ENCODE measurements at regions not wholly inside any gene's neighbourhood (a gene's known extent, or its start where the extent isn't known, plus 50 kb on each side); places are given as distances from the start of the nearest gene placed in this dataset.

DNA sequence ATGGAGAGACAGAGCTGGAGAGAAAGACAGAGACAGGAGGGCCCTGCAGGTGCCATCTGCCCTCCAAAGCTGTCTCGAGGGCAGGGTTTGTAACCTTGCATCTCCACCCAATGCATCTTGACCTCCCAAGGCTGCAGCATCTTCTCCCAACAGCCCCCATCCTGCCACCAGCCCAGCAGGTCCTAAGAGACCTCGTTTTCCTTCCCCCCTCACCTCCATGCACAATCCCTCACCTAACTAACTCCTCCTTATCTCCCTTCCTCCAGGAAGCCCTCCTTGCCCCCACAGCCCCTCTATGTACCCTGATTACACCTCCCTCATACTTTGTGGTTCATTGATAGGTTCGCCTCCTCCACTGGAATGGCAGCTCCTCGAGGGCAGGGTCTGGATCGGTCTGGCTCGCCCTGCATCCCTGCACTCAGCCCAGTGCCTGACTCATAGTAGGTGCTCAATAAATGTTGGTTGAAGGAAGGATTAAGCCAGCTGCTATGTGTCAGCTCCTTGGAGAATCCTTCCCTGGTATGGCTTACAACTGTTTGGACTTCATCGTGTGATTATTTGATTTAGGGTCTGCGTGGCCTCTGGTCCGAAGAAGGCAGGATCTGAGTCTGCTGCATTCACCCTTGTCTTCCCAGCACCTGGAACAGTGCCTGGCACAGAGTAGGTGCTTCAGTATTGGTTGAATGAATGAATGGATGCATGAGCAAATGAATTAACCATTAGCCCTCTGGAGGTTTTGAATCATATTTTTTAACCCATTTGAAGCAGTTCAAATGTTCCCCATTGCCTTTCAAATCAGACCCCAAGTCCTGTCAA lies 105.6 kb upstream of the PTPN1 start:
- TF ChIP-seq, protein P1, sequence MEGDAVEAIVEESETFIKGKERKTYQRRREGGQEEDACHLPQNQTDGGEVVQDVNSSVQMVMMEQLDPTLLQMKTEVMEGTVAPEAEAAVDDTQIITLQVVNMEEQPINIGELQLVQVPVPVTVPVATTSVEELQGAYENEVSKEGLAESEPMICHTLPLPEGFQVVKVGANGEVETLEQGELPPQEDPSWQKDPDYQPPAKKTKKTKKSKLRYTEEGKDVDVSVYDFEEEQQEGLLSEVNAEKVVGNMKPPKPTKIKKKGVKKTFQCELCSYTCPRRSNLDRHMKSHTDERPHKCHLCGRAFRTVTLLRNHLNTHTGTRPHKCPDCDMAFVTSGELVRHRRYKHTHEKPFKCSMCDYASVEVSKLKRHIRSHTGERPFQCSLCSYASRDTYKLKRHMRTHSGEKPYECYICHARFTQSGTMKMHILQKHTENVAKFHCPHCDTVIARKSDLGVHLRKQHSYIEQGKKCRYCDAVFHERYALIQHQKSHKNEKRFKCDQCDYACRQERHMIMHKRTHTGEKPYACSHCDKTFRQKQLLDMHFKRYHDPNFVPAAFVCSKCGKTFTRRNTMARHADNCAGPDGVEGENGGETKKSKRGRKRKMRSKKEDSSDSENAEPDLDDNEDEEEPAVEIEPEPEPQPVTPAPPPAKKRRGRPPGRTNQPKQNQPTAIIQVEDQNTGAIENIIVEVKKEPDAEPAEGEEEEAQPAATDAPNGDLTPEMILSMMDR (IDR thresholded peaks at IDR 0.05) = no peak
- no peak for TF ChIP-seq POLR2A (IDR thresholded peaks at IDR 0.05)
